Activated CD4-positive, CD25-positive, alpha-beta regulatory T cell treated with anti-CD3 and anti-CD28 coated beads, Interleukin-2, amount 50 U/mL, for 72 hours (primary cell): ENCODE measurements at regions not wholly inside any gene's neighbourhood (a gene's known extent, or its start where the extent isn't known, plus 50 kb on each side); places are given as distances from the start of the nearest gene placed in this dataset.

Experiments used
- DNase-seq: peaks from one replicate; pipeline ENCODE4 v3.0.0; 2021

GRCh38 chr5:5658889-5659465, 236.5 kb downstream of the ICE1 start:
- DNase-seq, result no peak

GRCh38 chr5:5658226-5658625, 235.7 kb downstream of the ICE1 start:
- no peak for DNase-seq

DNA sequence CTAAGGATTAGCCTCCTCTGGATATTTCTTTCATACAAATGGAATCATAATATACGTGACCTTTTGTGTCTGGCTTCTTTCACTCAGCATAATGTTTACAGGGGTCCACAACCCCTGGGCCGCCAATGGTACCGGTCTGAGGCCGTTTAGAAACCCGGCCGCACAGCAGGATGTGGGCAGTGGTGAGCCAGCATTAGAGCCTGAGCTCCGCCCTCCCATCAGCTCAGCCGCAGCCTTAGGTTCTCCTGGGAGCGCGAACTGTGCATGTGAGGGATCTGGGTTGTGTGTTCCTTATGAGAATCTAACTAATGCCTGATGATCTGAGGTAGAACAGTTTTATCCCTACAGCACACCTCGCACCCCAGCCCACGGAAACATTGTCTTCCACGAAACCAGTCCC, 229.7 kb downstream of the ICE1 start:
- no peak for DNase-seq

DNA sequence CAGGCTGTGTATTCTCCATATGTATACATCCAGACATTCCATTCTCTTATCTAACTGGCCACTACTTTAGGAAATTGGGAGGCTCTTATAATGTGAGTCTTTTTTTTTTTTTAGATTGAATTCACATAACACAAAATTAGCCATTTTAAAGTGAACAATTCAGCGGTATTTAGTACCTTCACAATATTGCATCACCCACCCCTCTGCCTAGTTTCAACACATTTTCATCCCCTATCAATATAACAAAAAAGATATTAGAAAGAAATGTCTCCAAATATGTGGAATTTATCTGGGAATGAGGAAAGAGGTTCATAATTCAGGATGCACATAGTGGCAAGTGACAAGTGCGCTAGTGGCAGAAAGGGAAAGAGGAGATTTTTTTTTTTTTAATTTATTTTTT, 228.5 kb downstream of the ICE1 start:
- no peak for DNase-seq

GRCh38 chr5:5650242-5650641, 227.8 kb downstream of the ICE1 start:
- DNase-seq, result no peak

- no peak for DNase-seq
Measured at GRCh38 chr5:5649641-5650040, 227.2 kb downstream of the ICE1 start.

DNA sequence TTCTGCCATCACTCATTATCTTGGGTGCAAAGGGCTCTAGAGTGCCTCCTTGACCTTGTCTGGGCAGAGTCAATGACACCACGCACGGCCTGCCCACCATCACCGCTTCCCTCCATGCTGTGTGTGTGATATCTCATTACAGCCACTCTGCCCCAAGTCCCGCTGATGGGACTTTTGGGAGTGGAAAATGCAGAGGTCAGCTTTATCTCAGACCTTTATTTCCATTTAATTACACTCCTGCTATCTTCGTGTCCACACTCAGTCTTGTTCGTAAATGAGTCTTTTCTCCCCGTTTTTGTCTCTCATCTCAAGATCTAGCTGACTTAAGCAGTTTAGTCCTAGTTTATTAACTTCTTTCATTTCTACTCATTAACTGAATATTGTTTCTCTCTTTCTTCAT, 226.2 kb downstream of the ICE1 start:
- no peak for DNase-seq

DNA sequence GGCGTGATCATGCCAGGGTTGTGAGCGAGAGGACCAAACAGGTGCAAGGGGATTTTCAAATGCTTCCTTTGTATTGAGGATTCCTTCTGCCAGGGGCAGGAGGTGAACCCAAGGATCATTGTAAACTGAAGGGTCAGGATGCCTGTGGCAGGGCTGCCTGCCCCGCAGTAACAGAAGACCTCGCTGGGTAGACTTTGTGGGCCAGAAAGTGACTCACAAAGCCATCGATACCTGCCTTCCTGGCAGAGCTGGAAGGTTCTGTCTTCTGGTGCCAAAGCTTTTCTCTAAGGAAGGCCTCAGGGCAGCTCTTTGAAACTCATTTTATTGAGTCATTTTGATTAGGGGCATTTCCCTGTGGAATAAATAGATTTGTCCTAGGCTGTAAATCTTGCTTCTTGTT, 223.4 kb downstream of the ICE1 start:
- no peak for DNase-seq

GRCh38 chr5:5645198-5645597, 222.7 kb downstream of the ICE1 start:
- no peak for DNase-seq

- DNase-seq, result no peak
Measured at GRCh38 chr5:5644249-5644648, 221.8 kb downstream of the ICE1 start.

DNA sequence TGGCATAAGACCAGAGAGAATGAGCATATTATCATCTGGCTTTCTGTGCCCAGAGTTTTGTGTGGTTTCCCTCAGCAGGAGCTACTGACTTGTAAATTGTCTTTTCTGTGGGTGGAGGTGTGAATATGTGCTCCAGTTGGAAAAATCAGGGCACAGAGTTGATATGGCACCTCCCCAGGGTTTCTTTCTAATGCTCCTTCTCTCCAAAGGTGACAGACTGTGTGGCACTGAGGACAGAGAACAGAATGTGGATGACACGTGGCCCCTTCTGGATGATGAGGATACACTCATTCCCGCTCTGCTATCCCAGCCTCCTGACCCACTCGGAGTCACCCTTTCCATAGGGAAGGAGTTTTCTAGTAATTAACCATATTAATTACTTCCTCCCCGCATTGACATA, 221.0 kb downstream of the ICE1 start:
- no peak for DNase-seq

- no peak for DNase-seq
Measured at GRCh38 chr5:5638211-5638610, 215.7 kb downstream of the ICE1 start.

DNA sequence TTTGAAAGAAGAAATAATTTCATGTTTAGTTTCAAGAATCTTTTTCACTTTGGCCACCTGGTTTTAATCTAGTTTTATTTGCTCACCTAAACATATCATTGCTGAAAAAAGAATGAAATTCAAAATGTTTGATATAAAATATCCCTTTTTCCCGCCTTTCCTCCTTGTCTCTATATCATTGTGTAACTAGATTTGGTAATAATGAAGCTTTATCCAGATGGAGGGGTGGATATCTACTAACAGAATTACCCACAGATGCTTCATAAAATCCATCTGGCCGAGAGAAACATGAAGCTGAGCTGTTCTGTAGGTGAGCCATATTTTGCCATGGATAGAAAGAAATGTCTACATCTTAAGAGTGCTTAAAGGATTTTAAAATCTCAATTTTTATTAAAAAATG, 214.7 kb downstream of the ICE1 start:
- DNase-seq, result no peak

DNA sequence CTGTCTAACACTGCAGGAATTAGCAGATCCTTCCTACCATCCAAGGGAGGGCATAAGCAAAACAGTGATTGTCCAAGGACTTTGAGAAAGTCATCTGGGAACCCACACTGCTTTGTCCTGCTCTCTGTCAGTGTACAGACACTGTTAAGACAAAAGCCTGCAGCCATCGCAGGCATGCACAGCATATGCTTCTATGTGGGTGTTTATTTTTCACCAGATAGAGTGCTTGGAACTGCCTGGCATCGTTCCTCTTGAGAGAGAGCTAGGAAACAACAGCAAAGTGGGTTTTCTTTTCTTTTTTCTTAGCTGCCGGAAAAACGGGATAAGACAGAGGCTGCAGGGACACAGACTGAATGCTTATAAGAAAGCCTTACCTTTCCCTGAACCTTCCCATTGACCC, 212.3 kb downstream of the ICE1 start:
- DNase-seq, result no peak

- no peak for DNase-seq
Measured at GRCh38 chr5:5633579-5633978, 211.1 kb downstream of the ICE1 start.

- DNase-seq, result no peak
Measured at GRCh38 chr5:5632678-5633077, 210.2 kb downstream of the ICE1 start.

- no peak for DNase-seq
Measured at GRCh38 chr5:5629607-5629978, 207.1 kb downstream of the ICE1 start.

- DNase-seq, result no peak
Measured at GRCh38 chr5:5628866-5629606, 206.6 kb downstream of the ICE1 start.

- no peak for DNase-seq
Measured at GRCh38 chr5:5626412-5626811, 203.9 kb downstream of the ICE1 start.

- DNase-seq, result no peak
Measured at GRCh38 chr5:5625491-5625890, 203.0 kb downstream of the ICE1 start.

DNA sequence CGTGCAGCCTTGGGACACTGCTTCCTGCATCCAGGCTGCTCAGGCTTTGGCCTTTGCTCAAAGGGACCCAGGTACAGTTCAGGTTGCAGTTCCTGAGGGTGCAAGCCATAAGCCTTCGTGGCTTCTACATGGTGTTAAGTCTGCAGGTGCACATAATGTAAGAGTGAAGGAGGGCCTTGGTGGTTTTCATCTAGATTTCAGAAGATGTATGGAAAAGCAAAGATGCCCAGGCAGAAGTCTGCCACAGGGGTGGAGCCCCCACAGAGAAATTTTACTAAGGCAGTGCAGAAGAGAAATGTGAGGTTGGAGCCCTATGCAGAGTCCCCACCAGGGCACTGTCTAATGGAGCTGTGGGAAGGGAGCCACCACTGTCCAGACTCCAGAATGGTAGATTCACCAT, 200.9 kb downstream of the ICE1 start:
- no peak for DNase-seq

GRCh38 chr5:5622806-5623205, 200.3 kb downstream of the ICE1 start:
- DNase-seq, result no peak

GRCh38 chr5:5619546-5619945, 197.1 kb downstream of the ICE1 start:
- no peak for DNase-seq

DNA sequence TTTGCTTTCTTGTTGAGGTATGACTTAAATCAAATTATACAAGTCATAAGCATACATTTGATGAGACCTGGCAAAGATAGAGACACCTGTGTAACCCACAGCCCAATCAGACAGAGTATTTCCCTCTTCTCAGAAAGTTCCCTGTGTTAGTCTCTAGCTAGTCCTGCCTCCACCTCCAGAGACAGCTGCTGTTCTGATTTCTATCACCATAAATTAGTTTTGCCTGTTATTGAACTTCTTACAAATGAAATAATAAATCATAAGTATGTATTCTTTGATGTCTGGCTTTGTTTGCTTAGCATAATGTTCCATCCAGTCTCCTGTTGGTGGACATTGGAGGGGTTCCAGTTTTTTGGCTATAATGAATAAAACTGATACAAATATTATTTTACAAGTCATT, 194.5 kb downstream of the ICE1 start:
- DNase-seq, result no peak

GRCh38 chr5:5616247-5616895, 193.9 kb downstream of the ICE1 start:
- DNase-seq, result no peak
